Stomach (tissue), 8 donors: ENCODE measurements at regions not wholly inside any gene's neighbourhood (a gene's known extent, or its start where the extent isn't known, plus 50 kb on each side); places are given as distances from the start of the nearest gene placed in this dataset.

Experiments used
- DNase-seq, 2 donors: peaks; one replicate each; pipeline versions ENCODE4 v3.0.0 to v3.0.0-alpha.2; 2013 to 2019
- H3K27ac ChIP-seq, 5 donors: fragments of 200-600 bp in 4 of 5; sonication (generic) in 4 of 5; one replicate each; pipeline ENCODE4 v1.5.1; 2013 to 2019; ENCODE audit warnings: mild to moderate bottlenecking in 1 of 5, moderate library complexity in 1 of 5
- H3K27me3 ChIP-seq, 3 donors: fragments of 200-600 bp; sonication (generic); one replicate each; pipeline ENCODE4 v1.5.1; 2017 to 2019; ENCODE audit warnings: mixed run types in 1 of 3
- H3K36me3 ChIP-seq, 4 donors: fragments of 200-600 bp; sonication (generic); 1 replicate in 3 of 4; 2 replicates in 1 of 4; pipeline ENCODE4 v1.5.1; 2016 to 2019
- H3K4me1 ChIP-seq, 4 donors: fragments of 200-600 bp; sonication (generic); one replicate each; pipeline ENCODE4 v1.5.1; 2016 to 2019
- H3K4me3 ChIP-seq, 4 donors: fragments of 200-600 bp; sonication (generic) in 3 of 4; one replicate each; pipeline ENCODE4 v1.5.1; 2016 to 2019; ENCODE audit warnings: mild to moderate bottlenecking in 1 of 4
- H3K9me3 ChIP-seq, 4 donors: fragments of 200-600 bp; sonication (generic); one replicate each; pipeline ENCODE4 v1.5.1; 2016 to 2019
- EP300 ChIP-seq: sonication (generic); formaldehyde crosslinking; IDR thresholded peaks from one replicate; pipeline ENCODE4 v1.6.1; 2017; ENCODE audit warnings: antibody characterized with exemption
- POLR2A ChIP-seq, 4 donors: fragments of 450-650 bp; IDR thresholded peaks; one replicate each; pipeline ENCODE4 v1.6.1; 2016; ENCODE audit warnings: antibody characterized with exemption in 4 of 4, control low read depth in 2 of 4, mild to moderate bottlenecking in 1 of 4, moderate library complexity in 1 of 4
- POLR2AphosphoS5 ChIP-seq, 3 donors: sonication (generic); formaldehyde crosslinking; IDR thresholded peaks; one replicate each; pipeline ENCODE4 v1.6.1; 2016; ENCODE audit warnings: antibody characterized with exemption in 3 of 3
- WGBS, 5 donors: extraction: QIAGEN DNeasy Blood & Tissue Kit in 3 of 5; methylation state at CpG; one replicate each; pipeline versions ENCODE4 v1.1.5 to v1.1.7; 2013 to 2018; 5-methylcytosine and 5-hydroxymethylcytosine counted together
- intact Hi-C: fragments of 100-400 bp; cut with DNase I; formaldehyde crosslinking; loops from one replicate; pipeline ENCODE4 v1.15.1; 2023; ENCODE audit warnings: low total_unique reads
- TF ChIP-seq, protein P1 (sequence below), 7 experiments: fragments of 450-650 bp in 4 of 7; fragments of 200-600 bp in 3 of 7; sonication (generic) in 3 of 7; IDR thresholded peaks; one replicate each; pipeline ENCODE4 v1.5.1; 2016 to 2019; ENCODE audit warnings: antibody characterized with exemption in 7 of 7, control low read depth in 2 of 7, mild to moderate bottlenecking in 1 of 7
- donor health status: healthy with polysubstance abuse.
- donor health status: Bipolar disorder and iron deficiency.
- donor health status: healthy.

DNA sequence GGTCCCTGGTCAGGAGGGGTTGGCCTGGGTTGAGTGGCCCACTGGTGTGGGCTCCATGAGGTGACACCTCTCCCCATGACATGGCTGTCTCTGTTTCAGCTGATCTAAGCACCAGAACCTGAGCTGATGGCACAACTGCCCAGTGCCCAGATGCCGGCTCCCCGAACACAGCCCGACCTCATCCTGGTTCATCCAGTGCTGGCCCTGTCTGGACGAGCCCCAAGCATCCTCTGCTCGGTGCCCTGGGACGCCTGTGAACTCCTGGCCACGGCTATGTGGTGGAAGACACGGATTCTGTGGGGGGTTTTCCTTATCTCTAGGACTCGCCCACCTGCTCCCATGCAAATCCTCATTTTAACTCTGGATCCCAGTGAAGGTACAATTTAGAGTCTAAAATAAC is 389.2 kb downstream of the SHANK2 start:
- no peak overlapping the region for H3K4me3 ChIP-seq

DNA sequence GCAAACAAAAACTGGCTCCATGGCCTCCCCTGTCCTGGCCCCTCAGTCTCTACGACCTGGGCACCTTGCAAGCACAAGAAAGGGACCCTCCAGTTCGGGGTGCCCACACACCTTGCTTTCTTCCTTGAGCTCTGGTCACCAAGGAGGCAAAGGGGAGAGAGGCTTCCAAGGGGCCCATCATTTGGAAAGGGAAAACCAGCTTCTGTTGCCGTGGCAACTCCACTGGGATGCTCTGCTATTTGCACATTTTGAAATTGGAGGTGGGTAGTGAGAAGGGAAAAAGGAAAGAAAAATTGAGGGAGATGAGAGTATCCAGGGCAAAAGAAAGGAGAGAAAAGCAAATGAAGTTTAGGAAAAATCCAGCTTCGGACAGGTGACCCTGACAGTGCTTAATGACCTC is 388.4 kb downstream of the SHANK2 start:
- H3K9me3 ChIP-seq = no peaks in the 10 kb centered on the region
- H3K4me1 ChIP-seq = no peaks in the 10 kb centered on the region
- TF ChIP-seq, protein P1, sequence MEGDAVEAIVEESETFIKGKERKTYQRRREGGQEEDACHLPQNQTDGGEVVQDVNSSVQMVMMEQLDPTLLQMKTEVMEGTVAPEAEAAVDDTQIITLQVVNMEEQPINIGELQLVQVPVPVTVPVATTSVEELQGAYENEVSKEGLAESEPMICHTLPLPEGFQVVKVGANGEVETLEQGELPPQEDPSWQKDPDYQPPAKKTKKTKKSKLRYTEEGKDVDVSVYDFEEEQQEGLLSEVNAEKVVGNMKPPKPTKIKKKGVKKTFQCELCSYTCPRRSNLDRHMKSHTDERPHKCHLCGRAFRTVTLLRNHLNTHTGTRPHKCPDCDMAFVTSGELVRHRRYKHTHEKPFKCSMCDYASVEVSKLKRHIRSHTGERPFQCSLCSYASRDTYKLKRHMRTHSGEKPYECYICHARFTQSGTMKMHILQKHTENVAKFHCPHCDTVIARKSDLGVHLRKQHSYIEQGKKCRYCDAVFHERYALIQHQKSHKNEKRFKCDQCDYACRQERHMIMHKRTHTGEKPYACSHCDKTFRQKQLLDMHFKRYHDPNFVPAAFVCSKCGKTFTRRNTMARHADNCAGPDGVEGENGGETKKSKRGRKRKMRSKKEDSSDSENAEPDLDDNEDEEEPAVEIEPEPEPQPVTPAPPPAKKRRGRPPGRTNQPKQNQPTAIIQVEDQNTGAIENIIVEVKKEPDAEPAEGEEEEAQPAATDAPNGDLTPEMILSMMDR (IDR thresholded peaks at IDR 0.05) = no peak
- TF ChIP-seq POLR2AphosphoS5 (IDR thresholded peaks at IDR 0.05) (no peak), EP300 (no peak), POLR2A (IDR thresholded peaks at IDR 0.05) (no peak)
- no peak for DNase-seq
- no peak overlapping the region for H3K4me3 ChIP-seq
- H3K36me3 ChIP-seq = no peaks in the 10 kb centered on the region
- WGBS, 5 donors = 78 to 95% (median 90%) methylated on average over 4 of the region's 4 CpGs
- H3K27me3 ChIP-seq = no peaks in the 10 kb centered on the region
- H3K27ac ChIP-seq = no peak overlapping the region
- intact Hi-C loops = no loop called here

More for the DNA sequence above, 389.2 kb downstream of the SHANK2 start:
- WGBS, 5 donors = 88 to 96% (median 92%) methylated on average over 5 to 9 of the region's 9 CpGs
- TF ChIP-seq POLR2A (IDR thresholded peaks at IDR 0.05) = no peak
- TF ChIP-seq, protein P1 (IDR thresholded peaks at IDR 0.05) = no peak
- no peak for TF ChIP-seq EP300
- no peak for TF ChIP-seq POLR2AphosphoS5 (IDR thresholded peaks at IDR 0.05)
- no peaks in the 10 kb centered on the region for H3K4me1 ChIP-seq
- intact Hi-C loops = no loop called here
- no peaks in the 10 kb centered on the region for H3K36me3 ChIP-seq
- H3K27me3 ChIP-seq = no peaks in the 10 kb centered on the region
- H3K9me3 ChIP-seq = no peaks in the 10 kb centered on the region
- no peak for DNase-seq
- no peak overlapping the region for H3K27ac ChIP-seq

DNA sequence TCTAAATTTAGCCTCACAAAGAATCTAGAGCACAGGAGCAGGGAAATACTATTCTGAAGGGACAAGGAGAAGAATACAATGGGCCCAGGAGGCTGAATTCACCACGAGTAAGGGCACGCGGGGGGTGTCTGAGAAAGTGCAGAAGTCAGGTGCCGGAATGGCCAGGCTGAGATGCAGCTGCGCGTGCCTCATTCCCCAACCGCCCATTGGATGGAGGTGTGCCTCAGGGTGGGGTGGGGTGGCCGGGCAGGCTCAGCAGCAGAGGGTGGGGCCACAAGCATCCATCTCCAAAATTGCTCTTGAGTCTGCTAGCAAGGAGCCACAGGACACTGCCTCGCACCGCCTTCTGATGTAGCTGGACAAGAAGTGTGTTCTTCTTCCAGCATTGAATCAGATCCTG is 387.0 kb downstream of the SHANK2 start:
- no peaks in the 10 kb centered on the region for H3K9me3 ChIP-seq
- WGBS, 5 donors = 90 to 93% (median 92%) methylated on average over 10 of the region's 10 CpGs
- TF ChIP-seq POLR2A (IDR thresholded peaks at IDR 0.05) (no peak), EP300 (no peak), POLR2AphosphoS5 (IDR thresholded peaks at IDR 0.05) (no peak)
- TF ChIP-seq, protein P1 (IDR thresholded peaks at IDR 0.05) = no peak
- H3K4me3 ChIP-seq = no peak overlapping the region
- intact Hi-C loops = no loop called here
- H3K27me3 ChIP-seq = no peaks in the 10 kb centered on the region
- H3K27ac ChIP-seq = no peak overlapping the region
- no peak for DNase-seq
- H3K36me3 ChIP-seq = no peaks in the 10 kb centered on the region
- no peaks in the 10 kb centered on the region for H3K4me1 ChIP-seq

DNA sequence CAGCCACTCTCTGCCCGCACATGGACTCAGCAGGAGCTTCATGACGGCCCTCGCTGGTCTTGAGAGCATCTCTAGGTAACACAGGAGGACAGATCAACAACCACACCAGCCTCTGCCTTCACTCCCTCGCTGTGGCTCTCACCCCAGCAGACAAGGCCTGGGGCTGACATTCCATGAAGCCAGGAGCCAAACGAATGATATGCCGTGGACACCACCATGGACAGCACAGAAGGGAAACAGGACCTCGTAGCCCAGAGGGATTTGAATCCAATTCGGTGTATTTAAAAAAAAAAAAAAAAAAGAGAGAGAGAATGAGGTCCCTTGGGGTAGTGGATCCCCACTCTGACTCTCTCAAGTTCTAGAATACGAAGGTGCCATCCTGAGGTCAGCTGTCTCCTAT is 385.5 kb downstream of the SHANK2 start:
- Histone ChIP-seq H3K27me3 (no peaks in the 10 kb centered on the region), H3K4me3 (no peak overlapping the region), H3K9me3 (no peaks in the 10 kb centered on the region), H3K36me3 (no peaks in the 10 kb centered on the region), H3K4me1 (peaks cover 0 to 5% (median 3%) of the 10 kb centered on the region in 4 donors), H3K27ac (no peak overlapping the region)
- intact Hi-C loops = no loop called here
- no peak for DNase-seq
- WGBS, 5 donors = 81 to 92% (median 88%) methylated on average over 9 of the region's 9 CpGs
- no peak for TF ChIP-seq EP300
- TF ChIP-seq POLR2AphosphoS5 (IDR thresholded peaks at IDR 0.05) = no peak
- TF ChIP-seq, protein P1 (IDR thresholded peaks at IDR 0.05) = no peak
- TF ChIP-seq POLR2A (IDR thresholded peaks at IDR 0.05) = no peak
